ENCODE measurements at regions not wholly inside any gene's neighbourhood (a gene's known extent, or its start where the extent isn't known, plus 50 kb on each side); places are given as distances from the start of the nearest gene placed in this dataset.

DNA sequence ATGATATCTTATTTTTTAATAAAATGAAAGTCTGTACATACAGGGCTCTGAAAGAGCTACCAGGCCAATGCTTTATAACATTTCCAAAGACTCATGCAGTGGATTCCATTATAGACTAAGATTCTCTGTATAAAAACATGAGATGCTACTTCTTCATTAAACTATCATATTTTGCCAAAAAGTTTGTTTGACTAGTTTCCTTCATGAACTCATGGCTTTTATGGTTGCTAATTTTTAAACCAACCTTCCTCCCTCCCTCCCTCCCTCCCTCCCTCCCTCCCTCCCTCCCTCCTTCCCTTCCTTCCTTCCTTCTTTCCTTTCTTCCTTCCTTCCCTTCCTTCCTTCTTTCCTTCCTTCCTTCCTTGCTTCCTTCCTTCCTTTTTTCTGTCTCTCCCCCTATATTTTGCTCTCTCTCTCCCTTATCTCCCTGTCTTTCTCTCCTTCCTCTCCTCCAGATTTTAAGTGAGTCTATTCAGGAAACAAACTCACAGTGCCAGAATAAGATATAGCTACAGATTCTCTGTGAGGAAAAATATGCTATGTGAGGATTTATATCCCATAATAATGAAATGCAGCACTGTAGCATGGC lies 961.5 kb upstream of the ZEB2 start:
- no peaks in the 10 kb centered on the region for H3K4me1 ChIP-seq
- intact Hi-C loops (cut with DNase I; ENCODE audit: low total_unique reads): no loop called here
- no peaks in the 10 kb centered on the region for H3K27me3 ChIP-seq
- no peak overlapping the region for H3K4me3 ChIP-seq
- no peaks in the 10 kb centered on the region for H3K36me3 ChIP-seq (ENCODE audit: low read depth, missing control alignments)
- H3K9me3 ChIP-seq: no peaks in the 10 kb centered on the region
- no peak overlapping the region for H3K27ac ChIP-seq
- TF ChIP-seq, protein P1, sequence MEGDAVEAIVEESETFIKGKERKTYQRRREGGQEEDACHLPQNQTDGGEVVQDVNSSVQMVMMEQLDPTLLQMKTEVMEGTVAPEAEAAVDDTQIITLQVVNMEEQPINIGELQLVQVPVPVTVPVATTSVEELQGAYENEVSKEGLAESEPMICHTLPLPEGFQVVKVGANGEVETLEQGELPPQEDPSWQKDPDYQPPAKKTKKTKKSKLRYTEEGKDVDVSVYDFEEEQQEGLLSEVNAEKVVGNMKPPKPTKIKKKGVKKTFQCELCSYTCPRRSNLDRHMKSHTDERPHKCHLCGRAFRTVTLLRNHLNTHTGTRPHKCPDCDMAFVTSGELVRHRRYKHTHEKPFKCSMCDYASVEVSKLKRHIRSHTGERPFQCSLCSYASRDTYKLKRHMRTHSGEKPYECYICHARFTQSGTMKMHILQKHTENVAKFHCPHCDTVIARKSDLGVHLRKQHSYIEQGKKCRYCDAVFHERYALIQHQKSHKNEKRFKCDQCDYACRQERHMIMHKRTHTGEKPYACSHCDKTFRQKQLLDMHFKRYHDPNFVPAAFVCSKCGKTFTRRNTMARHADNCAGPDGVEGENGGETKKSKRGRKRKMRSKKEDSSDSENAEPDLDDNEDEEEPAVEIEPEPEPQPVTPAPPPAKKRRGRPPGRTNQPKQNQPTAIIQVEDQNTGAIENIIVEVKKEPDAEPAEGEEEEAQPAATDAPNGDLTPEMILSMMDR (IDR thresholded peaks at IDR 0.05): no peak
- no peak for TF ChIP-seq POLR2A (IDR thresholded peaks at IDR 0.05)
- DNase-seq: no peak

DNA sequence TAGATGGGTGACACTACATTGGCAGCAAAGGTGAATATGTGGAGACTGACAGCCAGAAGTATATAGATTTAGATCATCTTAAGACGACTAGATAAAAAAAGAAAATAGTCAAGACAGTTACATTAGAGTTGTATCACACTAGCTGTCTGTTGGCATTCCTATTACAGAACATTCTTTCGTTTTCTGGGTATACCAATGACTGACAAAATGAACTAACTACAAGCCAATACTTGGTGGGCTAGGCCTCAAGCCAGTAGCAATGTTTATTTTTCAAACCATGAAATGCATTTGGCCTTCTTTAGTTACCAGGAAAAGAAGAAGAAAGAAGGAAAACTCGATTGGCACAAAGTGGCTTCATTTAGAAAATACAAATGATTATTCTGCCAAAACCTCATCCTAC lies 944.9 kb upstream of the ZEB2 start:
- TF ChIP-seq POLR2A (IDR thresholded peaks at IDR 0.05): no peak
- TF ChIP-seq, protein P1 (IDR thresholded peaks at IDR 0.05): no peak
- Histone ChIP-seq H3K27ac (no peak overlapping the region), H3K4me1 (no peaks in the 10 kb centered on the region), H3K27me3 (no peaks in the 10 kb centered on the region), H3K4me3 (no peak overlapping the region), H3K9me3 (no peaks in the 10 kb centered on the region), H3K36me3 (ENCODE audit: low read depth, missing control alignments) (no peaks in the 10 kb centered on the region)
- intact Hi-C loops (cut with DNase I; ENCODE audit: low total_unique reads): no loop called here
- 83% methylated on average over 3 of the region's 3 CpGs for WGBS, 2 donors
- DNase-seq: no peak

DNA sequence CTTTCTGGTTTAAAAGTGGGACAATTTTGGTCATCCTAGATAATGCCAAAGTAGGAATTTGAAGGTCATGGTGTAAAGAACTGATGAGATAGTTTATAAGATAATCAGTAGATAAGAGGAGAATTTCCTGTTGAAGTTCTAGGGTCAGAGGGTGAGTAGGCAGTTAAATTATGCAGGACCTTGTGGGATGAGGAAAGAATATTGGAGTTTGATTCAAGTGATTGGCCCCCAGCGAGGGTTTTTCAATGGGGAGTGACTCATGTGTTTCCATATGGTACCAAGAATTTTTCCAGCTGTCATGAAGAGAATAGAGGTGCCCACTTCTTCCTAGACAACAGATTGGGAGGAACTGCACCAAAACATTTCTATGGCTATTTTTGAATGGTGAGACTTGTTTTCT lies 940.2 kb upstream of the ZEB2 start:
- no peak overlapping the region for H3K27ac ChIP-seq
- TF ChIP-seq POLR2A (IDR thresholded peaks at IDR 0.05): no peak
- TF ChIP-seq, protein P1 (IDR thresholded peaks at IDR 0.05): no peak
- H3K4me3 ChIP-seq: no peak overlapping the region
- no peaks in the 10 kb centered on the region for H3K27me3 ChIP-seq
- H3K9me3 ChIP-seq: no peaks in the 10 kb centered on the region
- no peak for DNase-seq
- intact Hi-C loops (cut with DNase I; ENCODE audit: low total_unique reads): no loop called here
- H3K36me3 ChIP-seq (ENCODE audit: low read depth, missing control alignments): no peaks in the 10 kb centered on the region
- 79 to 81% methylated on average over 1 of the region's 1 CpG for WGBS, 2 donors
- H3K4me1 ChIP-seq: no peaks in the 10 kb centered on the region

DNA sequence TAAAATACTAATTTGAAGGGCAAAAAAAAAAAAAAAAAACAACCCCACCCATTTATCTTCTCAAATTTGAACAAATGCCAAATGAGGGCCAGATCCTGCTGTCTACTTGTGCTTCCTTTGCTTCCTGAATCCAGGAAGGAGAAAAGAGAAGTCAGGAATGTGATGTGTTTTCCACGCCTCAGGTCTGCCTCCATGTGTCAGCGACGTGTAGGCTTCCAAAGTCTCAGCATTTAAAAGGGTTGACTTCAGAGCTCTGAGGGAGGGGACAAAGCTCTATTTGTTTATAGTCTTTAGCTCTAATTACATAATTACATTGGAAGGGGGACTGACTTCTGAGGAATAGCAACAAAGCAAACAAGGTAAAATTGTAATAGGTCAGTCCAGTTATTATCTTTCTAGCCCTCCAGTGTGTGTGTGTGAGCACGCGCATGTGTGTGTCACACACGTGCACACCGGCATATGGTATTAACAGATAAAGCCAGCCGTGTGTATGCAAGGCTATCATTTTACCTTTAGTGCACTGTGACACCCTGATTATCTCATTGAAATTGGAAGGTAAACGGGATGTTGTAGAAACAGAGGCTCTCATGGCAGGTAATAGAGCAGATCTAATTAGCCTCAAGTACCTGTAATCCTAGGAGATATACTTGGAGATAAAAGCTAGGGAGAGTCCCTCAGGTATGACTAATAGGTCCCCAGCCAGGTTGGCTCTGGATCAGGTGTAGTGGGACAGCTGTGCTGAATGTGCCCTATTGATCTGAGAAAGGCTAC lies 911.4 kb upstream of the ZEB2 start:
- TF ChIP-seq, protein P1 (IDR thresholded peaks at IDR 0.05): no peak
- no peak for TF ChIP-seq POLR2A (IDR thresholded peaks at IDR 0.05)
- Histone ChIP-seq H3K9me3 (no peaks in the 10 kb centered on the region), H3K27ac (no peak overlapping the region), H3K36me3 (ENCODE audit: low read depth, missing control alignments) (no peaks in the 10 kb centered on the region), H3K4me1 (no peaks in the 10 kb centered on the region), H3K4me3 (no peak overlapping the region), H3K27me3 (no peaks in the 10 kb centered on the region)
- no peak for DNase-seq
- 83 to 91% methylated on average over 9 of the region's 9 CpGs for WGBS, 2 donors
- intact Hi-C loops (cut with DNase I; ENCODE audit: low total_unique reads): no loop called here

DNA sequence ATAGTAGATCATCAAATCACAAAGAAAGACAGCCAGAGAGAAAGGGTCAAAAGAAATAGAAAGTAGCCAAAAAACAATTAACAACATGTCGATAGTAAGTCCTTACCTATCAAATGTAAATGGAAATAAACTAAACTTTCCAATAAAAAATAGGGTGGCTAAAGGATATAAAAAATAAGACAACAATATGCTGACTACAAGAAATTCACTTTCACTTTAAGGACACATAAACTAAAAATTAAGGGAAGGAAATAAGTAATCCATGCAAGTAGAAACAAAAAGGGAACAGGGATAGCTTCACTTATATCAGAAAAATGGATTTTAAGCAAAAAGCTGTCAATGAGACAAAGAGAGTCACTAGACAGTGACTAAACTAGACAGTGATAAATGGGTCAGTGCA lies 903.9 kb upstream of the ZEB2 start:
- Histone ChIP-seq H3K4me3 (no peak overlapping the region), H3K27ac (no peak overlapping the region), H3K36me3 (ENCODE audit: low read depth, missing control alignments) (no peaks in the 10 kb centered on the region), H3K27me3 (no peaks in the 10 kb centered on the region), H3K9me3 (no peaks in the 10 kb centered on the region), H3K4me1 (no peaks in the 10 kb centered on the region)
- DNase-seq: no peak
- TF ChIP-seq, protein P1 (IDR thresholded peaks at IDR 0.05): no peak
- no peak for TF ChIP-seq POLR2A (IDR thresholded peaks at IDR 0.05)
- 91 to 95% methylated on average over 1 of the region's 1 CpG for WGBS, 2 donors
- intact Hi-C loops (cut with DNase I; ENCODE audit: low total_unique reads): no loop called here

All from testis (tissue), 2 donors.